PC-9 (cell line): ENCODE measurements at regions not wholly inside any gene's neighbourhood (a gene's known extent, or its start where the extent isn't known, plus 50 kb on each side); places are given as distances from the start of the nearest gene placed in this dataset.
"Not testable (repeated sequence)": the region's sequence is repeated elsewhere in the genome, so short reads cannot be mapped to it uniquely, and the experiment has no call there.

Experiments used
- BruUV-seq: library from RNA; stranded (reverse); fragments of 400-500 nt; replicated peaks from 2 replicates; lab custom pipeline; 2021; lab: Mats Ljungman, UMichigan
- CTCF ChIA-PET: fragments of 300-600 bp; sonication (Branson Sonifier 250); formaldehyde crosslinking; loops from one replicate; lab custom pipeline; 2022; ENCODE audit warnings: antibody characterized with exemption; lab: Charles Lee
- POLR2A ChIA-PET: fragments of 300-600 bp; sonication (Branson Sonifier 250); formaldehyde crosslinking; loops from one replicate; lab custom pipeline; 2022; ENCODE audit warnings: antibody characterized with exemption; ENCODE audit not compliant: unreplicated experiment; lab: Charles Lee
- DNase-seq, 2 experiments: peaks; one replicate each; pipeline versions ENCODE4 v3.0.0 to v3.0.0-alpha.2; 2015 to 2022; ENCODE audit warnings: mixed read lengths in 1 of 2
- H2AFZ ChIP-seq: fragments of 200-600 bp; sonication (generic); 2 replicates; pipeline ENCODE4 v1.8.1; 2017; ENCODE audit warnings: antibody characterized with exemption
- H3F3A ChIP-seq: fragments of 200-600 bp; sonication (generic); 2 replicates; pipeline ENCODE4 v1.8.1; 2017; ENCODE audit warnings: antibody characterized with exemption, mild to moderate bottlenecking, low read depth; ENCODE audit not compliant: insufficient read depth
- H3K27ac ChIP-seq: fragments of 200-600 bp; sonication (generic); 2 replicates; pipeline ENCODE4 v1.6.1; 2016; ENCODE audit warnings: mixed run types
- H3K27me3 ChIP-seq: fragments of 200-600 bp; sonication (generic); 2 replicates; pipeline ENCODE4 v1.6.1; 2016; ENCODE audit warnings: low read depth, mixed run types; ENCODE audit not compliant: insufficient read depth
- H3K36me3 ChIP-seq: fragments of 200-600 bp; sonication (generic); 2 replicates; pipeline ENCODE4 v1.6.1; 2016; ENCODE audit warnings: low read depth, mixed run types
- H3K4me1 ChIP-seq: fragments of 200-600 bp; sonication (generic); replicated peaks from 2 replicates; pipeline ENCODE4 v1.6.1; 2016; ENCODE audit warnings: mixed run types; ENCODE audit not compliant: insufficient read depth
- H3K4me2 ChIP-seq: fragments of 200-600 bp; sonication (generic); 2 replicates; pipeline ENCODE4 v1.6.1; 2017; ENCODE audit warnings: mixed run types
- H3K4me3 ChIP-seq: fragments of 200-600 bp; sonication (generic); 2 replicates; pipeline ENCODE4 v1.6.1; 2016; ENCODE audit warnings: mixed run types
- H3K79me2 ChIP-seq: fragments of 200-600 bp; sonication (generic); 2 replicates; pipeline ENCODE4 v1.6.1; 2017; ENCODE audit warnings: low read depth, mixed run types
- H3K9me2 ChIP-seq: fragments of 200-600 bp; sonication (generic); 2 replicates; pipeline ENCODE4 v1.8.1; 2017; ENCODE audit warnings: mild to moderate bottlenecking; ENCODE audit not compliant: insufficient read depth
- H3K9me3 ChIP-seq: fragments of 200-600 bp; sonication (generic); 2 replicates; pipeline ENCODE4 v1.8.1; 2016; ENCODE audit warnings: low read depth; ENCODE audit not compliant: insufficient read depth
- H4K20me1 ChIP-seq: fragments of 200-600 bp; sonication (generic); 2 replicates; pipeline ENCODE4 v1.8.1; 2017; ENCODE audit not compliant: insufficient read depth
- CTCF ChIP-seq: fragments of 200-600 bp; sonication (generic); conservative IDR thresholded peaks from 2 replicates; pipeline ENCODE4 v1.6.1; 2017; ENCODE audit warnings: mixed run types, antibody characterized with exemption, mild to moderate bottlenecking, moderate library complexity
- EZH2 ChIP-seq: fragments of 200-600 bp; sonication (generic); IDR thresholded peaks from 2 replicates; pipeline ENCODE4 v1.8.0; 2017; ENCODE audit warnings: antibody characterized with exemption, low read depth
- intact Hi-C: fragments of 100-400 bp; cut with micrococcal nuclease; formaldehyde crosslinking; loops from one replicate; pipeline ENCODE4 v1.10.0; 2022; ENCODE audit not compliant: unreplicated experiment

GRCh38 chr4:75255261-75255660 lies 258.9 kb downstream of the RCHY1 start:
- Histone ChIP-seq H3K79me2 (no peaks in the 10 kb centered on the region), H3K9me2 (no peaks in the 10 kb centered on the region), H3K36me3 (no peaks in the 10 kb centered on the region), H3K9me3 (no peaks in the 10 kb centered on the region), H3K4me2 (no peak overlapping the region), H3K27me3 (no peaks in the 10 kb centered on the region), H2AFZ (no peak overlapping the region), H4K20me1 (no peaks in the 10 kb centered on the region), H3K4me3 (no peak overlapping the region), H3F3A (no peaks in the 10 kb centered on the region), H3K4me1 (peaks cover 1% of the 10 kb centered on the region), H3K27ac (no peak overlapping the region)
- DNase-seq: no peak
- no TSS peak for BruUV-seq
- intact Hi-C loops: no loop called here
- ChIA-PET CTCF (no interaction called here), POLR2A (no interaction called here)
- no peak for TF ChIP-seq CTCF
- no peak for TF ChIP-seq EZH2

GRCh38 chr4:75254745-75255144 lies 259.5 kb downstream of the RCHY1 start:
- Histone ChIP-seq H3K4me3 (no peak overlapping the region), H3K4me2 (no peak overlapping the region), H2AFZ (no peak overlapping the region), H3K27me3 (no peaks in the 10 kb centered on the region), H3K79me2 (no peaks in the 10 kb centered on the region), H3K4me1 (peaks cover 7% of the 10 kb centered on the region), H3F3A (peaks cover 2% of the 10 kb centered on the region; the same call in 1 of the 2 replicates), H3K9me3 (no peaks in the 10 kb centered on the region), H4K20me1 (no peaks in the 10 kb centered on the region), H3K36me3 (no peaks in the 10 kb centered on the region), H3K9me2 (no peaks in the 10 kb centered on the region), H3K27ac (no peak overlapping the region)
- ChIA-PET CTCF (no interaction called here), POLR2A (no interaction called here)
- TF ChIP-seq EZH2 (no peak), CTCF (no peak)
- intact Hi-C loops: no loop called here
- no TSS peak for BruUV-seq
- DNase-seq: no peak

GRCh38 chr4:75253094-75253493 lies 261.1 kb downstream of the RCHY1 start:
- H3K4me3 ChIP-seq, H3K36me3 ChIP-seq, DNase-seq, H3K4me2 ChIP-seq, H3K27me3 ChIP-seq, H3K79me2 ChIP-seq, H4K20me1 ChIP-seq, BruUV-seq, H3K9me2 ChIP-seq, H3K27ac ChIP-seq, intact Hi-C loops, POLR2A ChIA-PET, CTCF ChIA-PET, H2AFZ ChIP-seq, H3K9me3 ChIP-seq: not testable (repeated sequence)
- peaks cover 19% of the 10 kb centered on the region; the same call in 1 of the 2 replicates for H3F3A ChIP-seq
- peaks cover 22% of the 10 kb centered on the region for H3K4me1 ChIP-seq

GRCh38 chr4:75251547-75251946 lies 262.7 kb downstream of the RCHY1 start:
- H3K4me2 ChIP-seq: no peak overlapping the region
- no peak for DNase-seq
- no peaks in the 10 kb centered on the region for H4K20me1 ChIP-seq
- intact Hi-C loops: no loop called here
- peaks cover 19% of the 10 kb centered on the region; the same call in 1 of the 2 replicates for H3F3A ChIP-seq
- BruUV-seq: no TSS peak
- no peaks in the 10 kb centered on the region for H3K79me2 ChIP-seq
- H3K27ac ChIP-seq: no peak overlapping the region
- no peak overlapping the region for H2AFZ ChIP-seq
- no peaks in the 10 kb centered on the region for H3K9me3 ChIP-seq
- no peaks in the 10 kb centered on the region for H3K36me3 ChIP-seq
- no peaks in the 10 kb centered on the region for H3K9me2 ChIP-seq
- ChIA-PET CTCF (no interaction called here), POLR2A (no interaction called here)
- peaks cover 28% of the 10 kb centered on the region for H3K4me1 ChIP-seq
- no peak for TF ChIP-seq EZH2
- TF ChIP-seq CTCF: no peak
- no peak overlapping the region for H3K4me3 ChIP-seq
- H3K27me3 ChIP-seq: no peaks in the 10 kb centered on the region
